ENCODE measurements at regions not wholly inside any gene's neighbourhood (a gene's known extent, or its start where the extent isn't known, plus 50 kb on each side); places are given as distances from the start of the nearest gene placed in this dataset.

GRCh38 chr13:82938644-82939043 lies 943.6 kb downstream of the SLITRK1 start:
- ChIA-PET POLR2A (ENCODE audit: unreplicated experiment) (no interaction called here), CTCF (no interaction called here)
- H4K91ac ChIP-seq (ENCODE audit: insufficient read depth, low read depth, low read length) = no peak overlapping the region
- no peaks in the 10 kb centered on the region for H3K4me1 ChIP-seq (ENCODE audit: control insufficient read depth, insufficient read depth, low read length)
- H2BK5ac ChIP-seq (ENCODE audit: low read depth, low read length, poor library complexity, severe bottlenecking) = no peak overlapping the region
- no peak overlapping the region for H3K4me3 ChIP-seq (ENCODE audit: insufficient read depth, low read depth, low read length)
- no peaks in the 10 kb centered on the region for H3K79me1 ChIP-seq (ENCODE audit: low read depth in 1 of 2, low read length in 2 of 2)
- no TSS peak for BruUV-seq (replicated peaks)
- no peak overlapping the region for H2AK5ac ChIP-seq (ENCODE audit: low read depth, low read length)
- ATAC-seq (ENCODE audit: low read depth) (no peak), DNase-seq (no peak)
- H3K23ac ChIP-seq (ENCODE audit: low read depth, low read length) = no peak overlapping the region
- no peak overlapping the region for H2AK9ac ChIP-seq (replicated peaks; ENCODE audit: low read depth, low read length, poor library complexity)
- no peak overlapping the region for H2BK120ac ChIP-seq (ENCODE audit: low read depth, low read length)
- TF ChIP-seq SMC3 (IDR thresholded peaks at IDR 0.05; ENCODE audit: low read depth, low read length) (no peak), CHD1 (IDR thresholded peaks at IDR 0.05; ENCODE audit: low read depth, low read length) (no peak), CEBPB (IDR thresholded peaks at IDR 0.05; ENCODE audit: low read depth, low read length) (no peak)
- H3K14ac ChIP-seq (replicated peaks; ENCODE audit: low read depth, low read length) = no peak overlapping the region
- dilution Hi-C loops (cut with HindIII; ENCODE audit: low sequenced_read_pairs, unreplicated experiment) = no loop called here
- no peak overlapping the region for H3K4ac ChIP-seq (ENCODE audit: low read depth, low read length)
- no peak overlapping the region for H3K18ac ChIP-seq (ENCODE audit: low read depth, low read length)
- 100% methylated on average over 4 of the region's 6 CpGs; no CpG with 5 or more reads in 1 of the 2 experiments for WGBS, 2 experiments (ENCODE audit: extremely low coverage in 2 of 2, insufficient read length in 1 of 2)
- no peaks in the 10 kb centered on the region for H3K27me3 ChIP-seq (ENCODE audit: control insufficient read depth, insufficient read depth, low read length)
- H3K9me1 ChIP-seq (ENCODE audit: insufficient read depth, low read length) = no peaks in the 10 kb centered on the region
- no peak overlapping the region for H3K4me2 ChIP-seq (ENCODE audit: low read depth, low read length)
- no peaks in the 10 kb centered on the region for H3K9me3 ChIP-seq (ENCODE audit: control insufficient read depth, insufficient read depth, low read length)
- no peak overlapping the region for H2BK15ac ChIP-seq (ENCODE audit: low read depth, low read length)
- H3K9ac ChIP-seq (ENCODE audit: low read depth, low read length) = no peak overlapping the region
- no peak overlapping the region for H4K8ac ChIP-seq (ENCODE audit: low read depth in 2 of 2, low read length in 2 of 2)
- no peak overlapping the region for H3K56ac ChIP-seq (ENCODE audit: extremely low read depth, insufficient read depth, low read length)
- H2AFZ ChIP-seq (replicated peaks; ENCODE audit: low read length, poor library complexity) = no peak overlapping the region
- H4K5ac ChIP-seq (ENCODE audit: low read depth, low read length) = no peak overlapping the region
- intact Hi-C loops (cut with micrococcal nuclease) = no loop called here
- H3K36me3 ChIP-seq (ENCODE audit: control insufficient read depth, insufficient read depth, low read length) = no peaks in the 10 kb centered on the region
- H3K27ac ChIP-seq (ENCODE audit: insufficient read depth, low read length) = no peak overlapping the region
- no peaks in the 10 kb centered on the region for H4K20me1 ChIP-seq (ENCODE audit: insufficient read depth, low read length)
- in situ Hi-C loops (cut with MboI; ENCODE audit: low sequenced_read_pairs) = no loop called here
- no peak overlapping the region for H2BK20ac ChIP-seq (ENCODE audit: low read depth, low read length)

All from IMR-90 (cell line).